ENCODE measurements at regions not wholly inside any gene's neighbourhood (a gene's known extent, or its start where the extent isn't known, plus 50 kb on each side); places are given as distances from the start of the nearest gene placed in this dataset.

GRCh38 chr10:26637521-26638275 lies 59.8 kb upstream of the PDSS1 start:
- no peak for TF ChIP-seq GABPA (IDR thresholded peaks at IDR 0.05; ENCODE audit: low read depth, low read length)
- TF ChIP-seq GABPA (CRISPR knock-in tag; IDR thresholded peaks at IDR 0.05; ENCODE audit: low read depth), result no peak
- no peak for TF ChIP-seq ATF1 (CRISPR knock-in tag; IDR thresholded peaks at IDR 0.05)
- TF ChIP-seq ZNF501 (CRISPR knock-in tag; IDR thresholded peaks at IDR 0.05), result no peak
- no peak for TF ChIP-seq CTCF (CRISPR knock-in tag; IDR thresholded peaks at IDR 0.05)
- TF ChIP-seq ZNF577 (CRISPR knock-in tag; IDR thresholded peaks at IDR 0.05; ENCODE audit: borderline replicate concordance, low read depth), result no peak
- TF ChIP-seq HNRNPK (IDR thresholded peaks at IDR 0.05; ENCODE audit: low read depth, low read length, poor library complexity, severe bottlenecking), result no peak
- no peak for TF ChIP-seq ZNF800 (CRISPR knock-in tag; IDR thresholded peaks at IDR 0.05)
- TF ChIP-seq SIX4 (CRISPR knock-in tag; IDR thresholded peaks at IDR 0.05), result no peak
- no peak for TF ChIP-seq BHLHE40 (IDR thresholded peaks at IDR 0.05; ENCODE audit: low read length)
- no peak for TF ChIP-seq ZNF331 (CRISPR knock-in tag; IDR thresholded peaks at IDR 0.05)
- no peak for TF ChIP-seq MYNN (CRISPR knock-in tag; IDR thresholded peaks at IDR 0.05; ENCODE audit: low read depth)
- TF ChIP-seq YY1 (IDR thresholded peaks at IDR 0.05; ENCODE audit: insufficient read depth, insufficient replicate concordance, low read depth, low read length), result no peak
- TF ChIP-seq PLSCR1 (CRISPR knock-in tag; IDR thresholded peaks at IDR 0.05; ENCODE audit: borderline replicate concordance), result no peak
- TF ChIP-seq ZFP36L2 (CRISPR knock-in tag; IDR thresholded peaks at IDR 0.05), result no peak

All from HepG2 (cell line).